Astrocyte (in vitro differentiated cells and primary cell): ENCODE measurements at regions not wholly inside any gene's neighbourhood (a gene's known extent, or its start where the extent isn't known, plus 50 kb on each side); places are given as distances from the start of the nearest gene placed in this dataset.

Experiments
- DNase-seq: peaks from one replicate; pipeline ENCODE4 v3.0.0-alpha.2; 2010; ENCODE audit warnings: low read depth
- FAIRE-seq: peaks from 2 replicates; lab custom pipeline; 2011; peaks lifted over from hg19 to GRCh38; lab: Jason Lieb, UNC
- H2AFZ ChIP-seq: 2 replicates; pipeline ENCODE4 v1.6.0; 2012; ENCODE audit warnings: low read depth, low read length, inconsistent platforms
- H3K27ac ChIP-seq: 2 replicates; pipeline ENCODE4 v1.5.1; 2011; ENCODE audit warnings: low read depth, low read length, inconsistent platforms
- H3K27me3 ChIP-seq: 2 replicates; pipeline ENCODE4 v1.6.0; 2011; ENCODE audit warnings: low read length, inconsistent platforms; ENCODE audit not compliant: insufficient read depth
- H3K36me3 ChIP-seq: 2 replicates; pipeline ENCODE4 v1.5.1; 2011; ENCODE audit warnings: low read length, inconsistent platforms; ENCODE audit not compliant: insufficient read depth
- H3K4me1 ChIP-seq: 2 replicates; pipeline ENCODE4 v1.5.1; 2011; ENCODE audit warnings: low read length, inconsistent platforms; ENCODE audit not compliant: insufficient read depth
- H3K4me2 ChIP-seq: 2 replicates; pipeline ENCODE4 v1.6.0; 2012; ENCODE audit warnings: low read length, inconsistent platforms
- H3K4me3 ChIP-seq: 2 replicates; pipeline ENCODE4 v1.5.1; 2011; ENCODE audit warnings: low read depth, mild to moderate bottlenecking, low read length, inconsistent platforms; ENCODE audit not compliant: insufficient read depth
- H3K79me2 ChIP-seq: 2 replicates; pipeline ENCODE4 v1.6.0; 2012; ENCODE audit warnings: mild to moderate bottlenecking, low read length, inconsistent platforms; ENCODE audit not compliant: insufficient read depth
- H3K9ac ChIP-seq: 2 replicates; pipeline ENCODE4 v1.6.0; 2012; ENCODE audit warnings: mild to moderate bottlenecking, low read length, inconsistent platforms
- H3K9me3 ChIP-seq: 2 replicates; pipeline ENCODE4 v1.5.1; 2012; ENCODE audit warnings: low read depth, mild to moderate bottlenecking, low read length, inconsistent platforms; ENCODE audit not compliant: insufficient read depth
- H4K20me1 ChIP-seq: 2 replicates; pipeline ENCODE4 v1.6.0; 2012; ENCODE audit warnings: low read length, inconsistent platforms; ENCODE audit not compliant: insufficient read depth
- H3K27ac Mint-ChIP-seq: one replicate; pipeline ENCODE4 v1.8.0; 2021; ENCODE audit warnings: mild to moderate bottlenecking, mixed read lengths; ENCODE audit not compliant: unreplicated experiment
- H3K27me3 Mint-ChIP-seq: one replicate; pipeline ENCODE4 v1.8.0; 2021; ENCODE audit warnings: low read depth, mixed read lengths; ENCODE audit not compliant: unreplicated experiment
- H3K36me3 Mint-ChIP-seq: one replicate; pipeline ENCODE4 v1.8.0; 2021; ENCODE audit warnings: low read depth, mixed read lengths; ENCODE audit not compliant: unreplicated experiment
- H3K4me1 Mint-ChIP-seq: one replicate; pipeline ENCODE4 v1.8.0; 2021; ENCODE audit warnings: low read depth, mixed read lengths; ENCODE audit not compliant: unreplicated experiment
- H3K4me3 Mint-ChIP-seq: one replicate; pipeline ENCODE4 v1.8.0; 2021; ENCODE audit warnings: mild to moderate bottlenecking, moderate library complexity, mixed read lengths; ENCODE audit not compliant: unreplicated experiment
- H3K9me3 Mint-ChIP-seq: one replicate; pipeline ENCODE4 v1.8.0; 2021; ENCODE audit warnings: mild to moderate bottlenecking, mixed read lengths; ENCODE audit not compliant: unreplicated experiment
- EZH2 ChIP-seq: IDR thresholded peaks from 2 replicates; pipeline ENCODE4 v1.6.1; 2012; ENCODE audit warnings: mild to moderate bottlenecking, low read length, inconsistent platforms; ENCODE audit not compliant: insufficient read depth
- TF ChIP-seq, protein P1 (sequence below): IDR thresholded peaks from 2 replicates; pipeline ENCODE4 v1.5.1; 2011; ENCODE audit warnings: low read depth, mild to moderate bottlenecking, inconsistent platforms, low read length, moderate library complexity; ENCODE audit not compliant: insufficient read depth

DNA sequence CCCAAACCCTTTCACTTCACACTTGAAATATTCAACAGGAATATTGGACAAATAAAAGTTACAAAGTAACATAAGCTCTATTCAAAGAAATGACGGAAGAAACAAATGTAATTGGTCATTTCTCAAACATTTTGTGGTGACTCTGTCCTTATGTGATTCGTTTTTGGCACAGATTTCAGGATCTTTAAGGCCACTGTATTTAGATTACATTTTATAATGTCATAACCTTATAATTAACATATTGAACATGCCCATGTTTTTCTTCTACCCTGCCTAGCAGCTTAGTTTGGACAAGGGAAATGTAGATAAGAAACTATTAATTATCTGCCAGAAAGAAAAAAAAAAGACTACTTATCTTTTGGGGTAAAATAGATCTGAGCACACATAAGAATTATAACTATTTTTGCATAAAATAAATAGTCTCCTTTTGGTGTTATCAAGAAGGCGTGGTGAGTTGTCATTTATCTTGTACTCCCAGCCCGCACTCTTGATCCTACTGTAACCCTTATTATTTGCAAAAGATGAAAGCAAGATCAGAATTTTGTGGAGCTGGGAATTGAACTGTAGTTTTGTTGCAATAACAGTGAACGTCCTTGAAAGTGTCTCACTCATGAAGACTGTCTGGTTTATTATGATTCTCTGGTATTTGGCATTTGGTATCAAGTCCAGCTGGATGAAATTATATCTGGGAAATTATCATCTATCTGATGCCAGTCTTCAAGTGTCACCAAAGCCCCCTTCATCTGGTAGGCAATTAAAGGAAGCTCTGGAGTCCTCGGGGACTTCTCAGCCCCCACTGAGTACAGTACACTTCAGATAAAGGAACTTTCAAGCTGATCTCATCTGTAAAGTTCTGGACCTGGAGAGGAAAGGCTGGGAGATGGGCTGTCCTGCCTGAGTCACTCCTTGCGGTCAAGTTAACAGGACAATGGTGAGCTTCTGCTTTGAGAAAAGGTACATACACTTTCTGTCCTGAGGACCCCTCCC, 175.7 kb upstream of the INHBA start:
- Histone ChIP-seq H3K4me3 (no peak overlapping the region), H2AFZ (no peak overlapping the region), H3K27ac (peak overlapping the region; percentile 93), H3K79me2 (no peaks in the 10 kb centered on the region), H4K20me1 (no peaks in the 10 kb centered on the region), H3K4me1 (peaks cover 34% of the 10 kb centered on the region), H3K9me3 (no peaks in the 10 kb centered on the region), H3K36me3 (no peaks in the 10 kb centered on the region), H3K4me2 (peak overlapping the region; percentile 14), H3K9ac (peak overlapping the region; percentile 61), H3K27me3 (no peaks in the 10 kb centered on the region)
- Mint-ChIP-seq H3K4me1 (peaks cover 33% of the 10 kb centered on the region), H3K9me3 (peaks cover 2% of the 10 kb centered on the region), H3K4me3 (no peak overlapping the region), H3K27me3 (peaks cover 6% of the 10 kb centered on the region), H3K36me3 (no peaks in the 10 kb centered on the region), H3K27ac (peak overlapping the region; percentile 93)
- TF ChIP-seq EZH2 = no peak
- TF ChIP-seq, protein P1, sequence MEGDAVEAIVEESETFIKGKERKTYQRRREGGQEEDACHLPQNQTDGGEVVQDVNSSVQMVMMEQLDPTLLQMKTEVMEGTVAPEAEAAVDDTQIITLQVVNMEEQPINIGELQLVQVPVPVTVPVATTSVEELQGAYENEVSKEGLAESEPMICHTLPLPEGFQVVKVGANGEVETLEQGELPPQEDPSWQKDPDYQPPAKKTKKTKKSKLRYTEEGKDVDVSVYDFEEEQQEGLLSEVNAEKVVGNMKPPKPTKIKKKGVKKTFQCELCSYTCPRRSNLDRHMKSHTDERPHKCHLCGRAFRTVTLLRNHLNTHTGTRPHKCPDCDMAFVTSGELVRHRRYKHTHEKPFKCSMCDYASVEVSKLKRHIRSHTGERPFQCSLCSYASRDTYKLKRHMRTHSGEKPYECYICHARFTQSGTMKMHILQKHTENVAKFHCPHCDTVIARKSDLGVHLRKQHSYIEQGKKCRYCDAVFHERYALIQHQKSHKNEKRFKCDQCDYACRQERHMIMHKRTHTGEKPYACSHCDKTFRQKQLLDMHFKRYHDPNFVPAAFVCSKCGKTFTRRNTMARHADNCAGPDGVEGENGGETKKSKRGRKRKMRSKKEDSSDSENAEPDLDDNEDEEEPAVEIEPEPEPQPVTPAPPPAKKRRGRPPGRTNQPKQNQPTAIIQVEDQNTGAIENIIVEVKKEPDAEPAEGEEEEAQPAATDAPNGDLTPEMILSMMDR = no peak
- FAIRE-seq (peak; percentile 32), DNase-seq (peak; percentile 76)

DNA sequence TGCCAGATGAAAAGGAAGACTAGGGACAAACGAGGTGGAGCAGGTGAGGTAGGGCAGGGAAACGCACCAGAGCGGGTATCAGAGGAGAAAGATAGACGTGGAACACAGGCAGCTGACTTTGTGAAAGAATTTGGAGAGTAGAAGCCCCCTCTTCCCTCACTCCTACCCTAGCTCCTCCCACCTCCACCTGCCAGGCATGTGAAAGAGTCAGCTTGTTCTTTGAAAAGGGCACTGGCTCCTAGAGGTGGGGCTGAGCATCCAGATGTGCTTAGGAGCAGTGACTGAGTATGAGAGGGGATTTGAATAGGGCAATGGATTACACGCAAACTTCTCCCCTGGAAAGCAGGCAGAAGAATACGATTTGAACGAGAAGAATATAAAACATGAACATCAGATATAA, 174.2 kb upstream of the INHBA start:
- DNase-seq (no peak), FAIRE-seq (no peak)
- Mint-ChIP-seq H3K9me3 (peaks cover 2% of the 10 kb centered on the region), H3K36me3 (no peaks in the 10 kb centered on the region), H3K4me1 (peaks cover 32% of the 10 kb centered on the region), H3K27ac (no peak overlapping the region), H3K27me3 (peaks cover 6% of the 10 kb centered on the region), H3K4me3 (no peak overlapping the region)
- Histone ChIP-seq H4K20me1 (no peaks in the 10 kb centered on the region), H3K4me3 (no peak overlapping the region), H3K9ac (no peak overlapping the region), H2AFZ (no peak overlapping the region), H3K4me2 (no peak overlapping the region), H3K27me3 (no peaks in the 10 kb centered on the region), H3K79me2 (no peaks in the 10 kb centered on the region), H3K27ac (no peak overlapping the region), H3K36me3 (no peaks in the 10 kb centered on the region), H3K4me1 (peaks cover 34% of the 10 kb centered on the region), H3K9me3 (no peaks in the 10 kb centered on the region)
- TF ChIP-seq, protein P1 = no peak
- no peak for TF ChIP-seq EZH2

DNA sequence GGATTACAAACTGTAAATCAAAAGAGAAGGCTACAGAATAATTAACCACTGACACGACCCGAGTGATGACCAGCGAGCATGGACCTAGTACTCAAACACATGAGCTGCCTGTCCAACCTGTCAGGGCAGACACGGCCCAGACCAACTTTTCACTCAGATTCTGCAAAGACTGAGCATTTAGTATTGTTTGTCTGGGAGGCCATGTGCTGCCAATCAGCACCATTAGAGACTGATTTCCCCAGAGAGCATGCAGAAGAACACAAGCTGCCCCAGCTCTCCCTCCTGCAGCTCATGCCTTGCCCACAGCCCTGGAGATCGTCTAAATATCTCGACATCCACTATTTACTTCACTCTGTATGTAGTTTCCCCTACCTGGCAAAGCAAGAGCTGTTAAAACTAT, 172.6 kb upstream of the INHBA start:
- H2AFZ ChIP-seq = no peak overlapping the region

More for the DNA sequence above, 172.6 kb upstream of the INHBA start:
- Mint-ChIP-seq H3K27ac (peak overlapping the region; percentile 28), H3K4me3 (no peak overlapping the region), H3K27me3 (peaks cover 6% of the 10 kb centered on the region), H3K9me3 (peaks cover under 1% of the 10 kb centered on the region), H3K36me3 (no peaks in the 10 kb centered on the region), H3K4me1 (peaks cover 28% of the 10 kb centered on the region)
- FAIRE-seq = no peak
- peaks cover 23% of the 10 kb centered on the region for H3K4me1 ChIP-seq
- no peak overlapping the region for H3K9ac ChIP-seq
- H3K4me2 ChIP-seq = no peak overlapping the region
- H3K4me3 ChIP-seq = no peak overlapping the region
- no peaks in the 10 kb centered on the region for H3K79me2 ChIP-seq
- TF ChIP-seq, protein P1 = no peak
- no peak for TF ChIP-seq EZH2
- no peaks in the 10 kb centered on the region for H4K20me1 ChIP-seq
- no peaks in the 10 kb centered on the region for H3K27me3 ChIP-seq
- no peaks in the 10 kb centered on the region for H3K9me3 ChIP-seq
- no peaks in the 10 kb centered on the region for H3K36me3 ChIP-seq
- no peak overlapping the region for H3K27ac ChIP-seq
- no peak for DNase-seq
